ENCODE measurements at regions not wholly inside any gene's neighbourhood (a gene's known extent, or its start where the extent isn't known, plus 50 kb on each side); places are given as distances from the start of the nearest gene placed in this dataset.

DNA sequence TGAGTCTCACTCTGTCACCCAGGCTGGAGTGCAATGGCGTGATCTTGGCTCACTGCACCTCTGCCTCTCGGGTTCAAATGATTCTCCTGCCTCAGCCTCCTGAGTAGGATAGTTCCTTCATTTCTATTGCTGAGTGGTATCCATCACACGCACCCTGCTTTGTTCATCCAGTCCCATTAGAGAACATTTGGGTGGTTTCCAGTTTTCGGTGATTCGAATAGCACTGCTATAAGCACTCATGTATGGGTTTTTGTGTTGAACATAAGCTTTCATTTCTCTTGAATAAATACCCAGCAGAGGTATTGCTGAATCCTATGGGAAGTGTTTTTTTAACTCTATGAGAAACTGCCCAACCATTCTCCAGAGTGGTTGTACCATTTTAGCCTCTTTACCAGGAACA lies 147.3 kb downstream of the DDX1 start:
- no peak for TF ChIP-seq TAF1 (IDR thresholded peaks at IDR 0.05; ENCODE audit: borderline replicate concordance, insufficient read depth, low read length)
- no peak for TF ChIP-seq POLR2AphosphoS5 (IDR thresholded peaks at IDR 0.05; ENCODE audit: low read depth, low read length)
- no peak for TF ChIP-seq SIN3A (IDR thresholded peaks at IDR 0.05; ENCODE audit: borderline replicate concordance, insufficient read depth, low read length)
